ENCODE measurements at regions not wholly inside any gene's neighbourhood (a gene's known extent, or its start where the extent isn't known, plus 50 kb on each side); places are given as distances from the start of the nearest gene placed in this dataset.

GRCh38 chr12:114547636-114548035, 136.3 kb downstream of the TBX3 start (continued):
- TF ChIP-seq CHD7 (IDR thresholded peaks at IDR 0.05; ENCODE audit: insufficient replicate concordance, low read length): no peak
- no peak for TF ChIP-seq SP4 (IDR thresholded peaks at IDR 0.05; ENCODE audit: low read length)
- TF ChIP-seq SP1 (IDR thresholded peaks at IDR 0.05; ENCODE audit: low read depth, low read length): no peak
- TF ChIP-seq FOSL1 (IDR thresholded peaks at IDR 0.05; ENCODE audit: insufficient read depth, low read depth, low read length): no peak
- no peak for TF ChIP-seq ATF3 (IDR thresholded peaks at IDR 0.05; ENCODE audit: insufficient read depth, low read depth, low read length)
- TF ChIP-seq GABPA (IDR thresholded peaks at IDR 0.05; ENCODE audit: borderline replicate concordance, insufficient read depth, low read length): no peak
- TF ChIP-seq TEAD4 (IDR thresholded peaks at IDR 0.05; ENCODE audit: low read depth, low read length): no peak
- no peak for TF ChIP-seq JUND (IDR thresholded peaks at IDR 0.05; ENCODE audit: low read length)
- TF ChIP-seq RFX5 (IDR thresholded peaks at IDR 0.05; ENCODE audit: borderline replicate concordance, low read depth, low read length): no peak
- TF ChIP-seq KDM5A (IDR thresholded peaks at IDR 0.05; ENCODE audit: low read length): no peak
- no peak for TF ChIP-seq USF2 (IDR thresholded peaks at IDR 0.05; ENCODE audit: low read length)
